Large intestine (tissue), 3 donors: ENCODE measurements at regions not wholly inside any gene's neighbourhood (a gene's known extent, or its start where the extent isn't known, plus 50 kb on each side); places are given as distances from the start of the nearest gene placed in this dataset.

Experiments
- DNase-seq, 2 donors: peaks; one replicate each; pipeline versions ENCODE4 v3.0.0 to v3.0.0-alpha.2; 2013
- H3K27ac ChIP-seq: one replicate; pipeline ENCODE4 v1.5.1; 2013; ENCODE audit warnings: low read length
- H3K27me3 ChIP-seq: 2 replicates; pipeline ENCODE4 v1.6.1; 2013; ENCODE audit warnings: low read length; ENCODE audit not compliant: control insufficient read depth, insufficient read depth
- H3K36me3 ChIP-seq: 2 replicates; pipeline ENCODE4 v1.6.1; 2013; ENCODE audit warnings: low read length; ENCODE audit not compliant: control insufficient read depth, insufficient read depth
- H3K4me1 ChIP-seq: one replicate; pipeline ENCODE4 v1.6.1; 2013; ENCODE audit warnings: low read length; ENCODE audit not compliant: control insufficient read depth, insufficient read depth
- H3K4me3 ChIP-seq: one replicate; pipeline ENCODE4 v1.5.1; 2013; ENCODE audit warnings: low read length
- H3K9me3 ChIP-seq: one replicate; pipeline ENCODE4 v1.6.1; 2013; ENCODE audit warnings: mild to moderate bottlenecking, low read depth, low read length, moderate library complexity; ENCODE audit not compliant: control insufficient read depth
- WGBS: methylation state at CpG from one replicate; pipeline ENCODE4 v1.1.5; 2013; ENCODE audit warnings: low lambda C conversion rate; ENCODE audit not compliant: insufficient coverage; 5-methylcytosine and 5-hydroxymethylcytosine counted together

DNA sequence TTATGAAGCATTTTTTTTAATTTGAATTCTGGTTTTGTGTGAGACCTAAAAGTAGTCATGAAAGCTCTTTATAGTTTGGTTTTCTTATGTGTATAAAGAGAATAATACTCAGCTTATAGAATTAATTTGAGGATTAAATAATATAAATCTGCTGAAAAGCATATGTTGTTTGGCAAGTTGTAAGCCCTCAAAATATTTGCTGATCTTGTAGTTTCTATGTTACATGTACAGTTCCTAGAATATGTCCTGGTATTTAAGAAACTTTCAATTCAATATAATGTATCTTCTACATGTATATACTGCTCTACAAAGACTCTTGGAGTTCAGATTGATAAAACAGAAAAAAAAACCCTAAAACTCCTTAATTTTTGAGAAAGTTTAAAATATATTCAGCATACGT is 605.5 kb upstream of the FAM98A start:
- DNase-seq: no peak
- no peaks in the 10 kb centered on the region for H3K4me1 ChIP-seq
- H3K27ac ChIP-seq: no peak overlapping the region
- H3K27me3 ChIP-seq: no peaks in the 10 kb centered on the region
- no peaks in the 10 kb centered on the region for H3K36me3 ChIP-seq
- no peaks in the 10 kb centered on the region for H3K9me3 ChIP-seq
- no peak overlapping the region for H3K4me3 ChIP-seq
- 100% methylated on average over 1 of the region's 1 CpG for WGBS

DNA sequence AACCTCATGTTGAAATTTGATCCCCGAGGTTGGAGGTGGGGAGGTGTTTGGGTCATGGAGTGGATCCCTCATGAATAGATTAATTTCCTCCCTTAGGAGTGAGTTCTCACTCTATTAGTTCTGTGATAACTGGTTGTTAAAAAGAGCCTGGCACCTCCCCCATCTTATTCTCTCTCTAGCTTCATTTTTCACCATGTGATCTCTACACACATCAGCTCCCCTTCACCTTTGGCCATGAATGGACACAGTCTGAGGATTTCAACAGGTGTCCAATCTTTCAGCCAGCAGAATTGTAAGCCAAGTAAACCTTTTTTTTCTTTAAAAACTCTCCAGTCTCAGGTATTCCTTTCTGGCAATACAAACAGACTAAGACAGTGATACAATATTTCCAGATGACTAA is 602.0 kb upstream of the FAM98A start:
- WGBS: no CpG with 5 or more reads among the region's 1 CpG
- Histone ChIP-seq H3K4me1 (no peaks in the 10 kb centered on the region), H3K27me3 (no peaks in the 10 kb centered on the region), H3K36me3 (no peaks in the 10 kb centered on the region), H3K27ac (no peak overlapping the region), H3K4me3 (no peak overlapping the region), H3K9me3 (no peaks in the 10 kb centered on the region)
- DNase-seq: no peak

DNA sequence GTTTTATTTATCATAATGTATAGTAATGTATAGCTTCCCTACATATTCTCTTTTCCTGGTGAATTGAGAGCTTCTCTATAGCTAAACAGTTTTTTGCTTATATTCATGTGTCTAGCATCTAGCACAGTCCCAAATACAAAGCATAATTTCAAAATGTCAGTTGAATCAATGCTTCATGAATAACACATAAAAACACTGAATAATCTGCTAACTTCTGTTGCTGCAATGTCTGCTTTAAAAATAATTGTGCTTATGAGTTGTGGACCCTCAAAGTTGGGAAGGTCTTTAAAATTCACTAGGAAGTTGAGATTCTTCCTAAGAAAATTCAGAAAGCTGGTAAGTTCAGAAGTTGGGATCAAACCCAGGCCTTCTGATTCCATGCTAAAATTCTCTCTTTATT is 600.9 kb upstream of the FAM98A start:
- Histone ChIP-seq H3K27me3 (no peaks in the 10 kb centered on the region), H3K27ac (no peak overlapping the region), H3K4me3 (no peak overlapping the region), H3K36me3 (no peaks in the 10 kb centered on the region), H3K4me1 (no peaks in the 10 kb centered on the region), H3K9me3 (no peaks in the 10 kb centered on the region)
- no peak for DNase-seq

DNA sequence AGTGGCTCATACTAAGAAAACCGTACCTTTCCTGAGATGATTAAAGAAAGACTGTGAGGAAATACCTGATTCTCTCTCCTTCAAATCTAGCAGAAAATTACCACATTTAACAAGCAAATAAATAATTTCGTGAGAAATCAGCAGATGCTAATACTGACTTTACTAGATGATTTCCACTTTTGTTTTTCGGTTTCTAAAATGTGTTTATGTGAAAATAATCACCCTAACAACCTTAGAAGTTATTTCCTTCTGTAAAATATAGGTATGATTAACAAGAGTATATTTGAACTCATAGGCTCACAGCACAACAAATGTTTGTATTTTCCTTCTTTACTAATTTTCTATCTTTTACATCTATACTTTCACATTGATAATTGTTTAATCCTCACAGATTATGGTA is 594.1 kb upstream of the FAM98A start:
- Histone ChIP-seq H3K27me3 (no peaks in the 10 kb centered on the region), H3K4me3 (no peak overlapping the region), H3K36me3 (no peaks in the 10 kb centered on the region), H3K27ac (no peak overlapping the region), H3K4me1 (no peaks in the 10 kb centered on the region), H3K9me3 (no peaks in the 10 kb centered on the region)
- 97% methylated on average over 3 of the region's 3 CpGs for WGBS
- no peak for DNase-seq

DNA sequence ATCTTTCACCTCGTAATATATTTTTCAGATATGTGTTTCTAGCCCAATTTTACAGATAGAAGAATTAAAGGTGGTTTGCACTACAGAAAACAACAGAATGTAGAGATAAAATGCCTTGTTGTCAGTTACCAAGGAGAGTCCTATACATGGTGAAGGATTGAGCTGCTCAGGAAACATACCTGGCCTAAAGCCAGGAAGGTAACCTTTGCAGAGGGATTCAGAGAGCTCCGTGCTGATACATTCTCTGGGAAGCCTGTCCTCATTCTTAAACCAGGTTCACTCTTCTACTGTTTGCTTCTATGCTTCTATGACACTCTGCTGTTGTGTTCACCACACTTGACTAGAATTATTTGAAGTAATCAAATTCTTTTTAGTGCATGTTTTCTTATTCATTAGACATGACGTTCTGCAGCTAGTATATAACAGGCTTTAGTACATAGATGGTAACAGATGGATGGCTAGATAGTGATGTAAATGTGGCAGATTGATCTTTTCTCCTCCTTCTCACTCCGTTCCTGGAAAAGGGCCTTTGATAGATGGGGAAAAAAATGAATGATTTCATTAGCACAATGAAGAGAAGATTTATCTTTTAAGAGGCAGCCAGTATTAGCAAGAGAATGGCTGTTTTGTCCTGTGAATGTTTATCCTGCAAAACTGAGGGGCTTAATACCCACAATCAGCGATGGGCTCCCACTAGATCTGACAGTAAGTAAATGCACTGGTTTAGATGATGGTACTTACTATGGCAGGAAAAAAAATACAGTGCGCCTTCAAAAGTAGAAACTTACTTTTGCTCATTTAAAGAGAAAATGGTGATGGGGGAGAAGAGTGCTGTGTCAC is 589.6 kb upstream of the FAM98A start:
- 100% methylated on average over 2 of the region's 6 CpGs for WGBS
- DNase-seq: no peak

DNA sequence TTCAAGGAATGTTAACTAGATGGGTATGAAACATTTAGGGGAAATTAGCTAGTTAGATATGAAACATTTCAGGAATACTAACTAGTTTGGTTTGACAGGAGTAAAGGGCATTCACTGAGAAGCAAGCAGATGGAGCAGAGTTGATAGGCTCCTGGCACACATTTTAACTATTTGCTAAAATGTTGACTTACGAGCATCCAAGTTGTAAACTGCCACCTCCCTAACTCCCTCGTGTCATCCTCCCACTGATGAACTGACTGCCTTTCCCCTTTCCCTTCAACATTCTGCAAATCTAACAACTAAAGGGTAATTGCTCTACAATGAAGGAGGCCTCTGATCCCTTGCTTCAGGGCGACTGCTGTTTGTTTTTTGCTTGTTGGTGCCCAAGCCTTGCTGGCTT is 580.4 kb upstream of the FAM98A start:
- Histone ChIP-seq H3K9me3 (no peaks in the 10 kb centered on the region), H3K4me1 (no peaks in the 10 kb centered on the region), H3K36me3 (no peaks in the 10 kb centered on the region), H3K27me3 (no peaks in the 10 kb centered on the region), H3K4me3 (no peak overlapping the region), H3K27ac (no peak overlapping the region)
- no peak for DNase-seq
- WGBS: 33% methylated on average over 3 of the region's 3 CpGs

More for the DNA sequence above, 589.6 kb upstream of the FAM98A start:
- no peaks in the 10 kb centered on the region for H3K36me3 ChIP-seq
- H3K4me3 ChIP-seq: no peak overlapping the region
- no peak overlapping the region for H3K27ac ChIP-seq
- no peaks in the 10 kb centered on the region for H3K9me3 ChIP-seq
- no peaks in the 10 kb centered on the region for H3K27me3 ChIP-seq
- no peaks in the 10 kb centered on the region for H3K4me1 ChIP-seq

DNA sequence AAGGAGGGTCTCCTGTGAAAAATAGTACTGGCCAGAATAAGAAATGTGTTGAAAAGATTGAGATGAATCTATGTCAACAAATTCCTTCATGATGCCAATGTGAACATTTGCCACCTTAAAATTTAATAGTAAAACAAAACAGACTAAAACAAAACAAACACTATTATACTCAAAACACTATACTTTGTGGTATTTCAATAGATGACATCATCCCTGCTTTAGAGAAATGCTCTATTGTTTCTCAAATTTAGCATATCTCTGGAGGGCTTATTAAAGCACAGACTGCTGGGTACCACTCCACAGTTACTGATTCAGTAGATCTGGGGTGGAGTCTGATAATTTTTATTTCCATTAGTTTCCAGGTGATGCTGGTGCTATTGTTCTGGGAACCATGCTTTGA is 579.4 kb upstream of the FAM98A start:
- Histone ChIP-seq H3K36me3 (no peaks in the 10 kb centered on the region), H3K27ac (no peak overlapping the region), H3K4me1 (no peaks in the 10 kb centered on the region), H3K9me3 (no peaks in the 10 kb centered on the region), H3K4me3 (no peak overlapping the region), H3K27me3 (no peaks in the 10 kb centered on the region)
- no peak for DNase-seq

DNA sequence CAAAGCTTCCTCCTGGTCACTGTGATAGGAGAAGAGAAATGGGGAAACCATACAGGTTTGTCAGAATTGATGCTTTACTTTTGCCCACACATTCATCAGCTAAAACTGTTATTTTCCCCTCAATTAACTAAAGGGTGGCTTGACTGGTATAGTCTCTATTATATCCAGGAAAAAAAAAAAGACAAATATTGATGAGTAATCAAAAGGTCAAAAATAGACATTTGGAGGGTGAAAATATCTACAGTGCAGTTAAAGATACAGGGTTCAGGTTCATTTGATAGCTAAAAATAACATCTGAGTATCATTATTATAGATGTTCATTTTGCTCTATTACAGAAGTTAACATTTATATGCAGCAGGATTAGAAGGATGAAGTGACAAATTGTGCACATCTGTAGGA is 577.6 kb upstream of the FAM98A start:
- no peak overlapping the region for H3K4me3 ChIP-seq

DNA sequence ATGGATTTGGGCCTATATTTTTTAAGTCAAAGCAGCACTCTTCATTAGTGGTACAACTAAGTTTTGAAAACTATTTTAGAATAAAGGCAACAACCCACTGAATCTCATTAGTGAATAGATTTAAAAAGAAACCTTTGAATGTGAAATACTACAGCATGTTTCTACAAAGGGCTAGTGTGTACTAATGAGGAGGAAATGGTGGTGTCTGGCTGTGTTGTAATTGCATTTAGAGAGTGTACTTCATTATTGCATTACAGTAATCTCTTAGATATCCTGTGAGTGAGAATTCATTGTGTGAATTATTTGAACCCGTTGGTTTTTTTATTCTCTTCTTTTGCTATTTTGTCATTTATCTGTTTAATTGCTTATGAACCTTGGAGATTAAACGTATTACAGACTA is 575.4 kb upstream of the FAM98A start:
- WGBS: 87% methylated on average over 2 of the region's 2 CpGs

More for the DNA sequence above, 577.6 kb upstream of the FAM98A start:
- Histone ChIP-seq H3K27me3 (no peaks in the 10 kb centered on the region), H3K36me3 (no peaks in the 10 kb centered on the region), H3K9me3 (no peaks in the 10 kb centered on the region), H3K4me1 (no peaks in the 10 kb centered on the region), H3K27ac (no peak overlapping the region)
- DNase-seq: no peak

DNA sequence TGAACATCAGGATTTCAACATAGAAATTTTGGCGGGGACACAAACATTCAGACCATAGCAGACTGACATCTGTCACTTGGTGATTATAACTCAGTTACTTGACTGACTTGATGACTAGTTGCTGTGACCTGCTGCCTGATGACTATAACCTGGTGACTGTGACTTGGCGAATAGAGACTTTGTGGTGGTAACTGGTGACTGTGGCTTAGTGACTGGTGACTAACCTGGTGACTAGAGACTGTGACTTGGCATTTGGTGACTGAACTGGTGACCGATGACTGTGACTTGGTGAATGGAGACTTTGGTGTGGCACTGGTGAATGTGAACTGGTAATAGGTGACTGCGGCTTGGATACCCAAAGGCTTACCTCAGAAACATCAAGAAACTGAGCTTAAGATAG is 563.1 kb upstream of the FAM98A start:
- Histone ChIP-seq H3K36me3 (no peaks in the 10 kb centered on the region), H3K27me3 (no peaks in the 10 kb centered on the region), H3K4me3 (no peak overlapping the region), H3K4me1 (no peaks in the 10 kb centered on the region), H3K9me3 (no peaks in the 10 kb centered on the region), H3K27ac (no peak overlapping the region)
- no peak for DNase-seq
- WGBS: no CpG with 5 or more reads among the region's 4 CpGs

More for the DNA sequence above, 575.4 kb upstream of the FAM98A start:
- H3K27me3 ChIP-seq: no peaks in the 10 kb centered on the region
- H3K4me1 ChIP-seq: no peaks in the 10 kb centered on the region
- no peak overlapping the region for H3K27ac ChIP-seq
- no peaks in the 10 kb centered on the region for H3K9me3 ChIP-seq
- H3K4me3 ChIP-seq: no peak overlapping the region
- no peak for DNase-seq
- H3K36me3 ChIP-seq: no peaks in the 10 kb centered on the region

DNA sequence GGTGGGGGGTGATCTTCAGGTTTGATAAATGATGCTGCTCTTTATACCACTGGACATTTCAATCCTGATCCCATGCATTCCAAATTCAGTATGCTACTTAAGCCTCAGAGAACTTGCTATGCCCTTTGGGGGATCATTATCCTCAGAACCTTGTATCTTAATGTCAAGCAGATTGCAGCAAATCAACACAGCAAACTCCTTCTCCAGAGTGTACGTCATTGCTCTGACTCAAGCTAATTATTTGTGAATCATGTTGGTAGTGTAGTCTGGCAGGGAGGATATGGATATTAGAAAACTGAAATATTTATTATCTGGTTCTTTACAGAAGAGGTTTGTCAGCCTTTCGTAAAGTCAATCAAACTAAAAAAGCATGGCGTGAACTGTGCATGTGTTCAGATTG is 562.5 kb upstream of the FAM98A start:
- 83% methylated on average over 2 of the region's 3 CpGs for WGBS
- no peak overlapping the region for H3K27ac ChIP-seq
- no peak overlapping the region for H3K4me3 ChIP-seq

More for the DNA sequence above, 562.5 kb upstream of the FAM98A start:
- Histone ChIP-seq H3K27me3 (no peaks in the 10 kb centered on the region), H3K4me1 (no peaks in the 10 kb centered on the region), H3K9me3 (no peaks in the 10 kb centered on the region), H3K36me3 (no peaks in the 10 kb centered on the region)
- DNase-seq: no peak
